ENCODE measurements at regions not wholly inside any gene's neighbourhood (a gene's known extent, or its start where the extent isn't known, plus 50 kb on each side); places are given as distances from the start of the nearest gene placed in this dataset.

- ChIA-PET CTCF (no interaction called here), RAD21 (ENCODE audit: unreplicated experiment) (no interaction called here), SMC1A (ENCODE audit: uncharacterized antibody, unreplicated experiment) (no interaction called here), POLR2A (no interaction called here)
- H3K4me3 ChIP-seq = no peak overlapping the region
- H3K79me2 ChIP-seq (ENCODE audit: control insufficient read depth, insufficient read depth, low read length) = no peaks in the 10 kb centered on the region
- H3K4me1 ChIP-seq (ENCODE audit: control insufficient read depth, insufficient read depth, low read length) = no peaks in the 10 kb centered on the region
- WGBS (ENCODE audit: insufficient coverage, insufficient replicate concordance, low lambda C conversion rate, missing lambda C conversion rate) = 3% methylated on average over 4 of the region's 4 CpGs
- in situ Hi-C loops (cut with MboI) (no loop called here), intact Hi-C loops (cut with micrococcal nuclease; ENCODE audit: unreplicated experiment) (no loop called here)
- H2AFZ ChIP-seq (ENCODE audit: control insufficient read depth, low read depth, low read length) = no peak overlapping the region
- H3K27me3 ChIP-seq (replicated peaks in 1 of 2; ENCODE audit: control insufficient read depth in 2 of 2, insufficient read depth in 2 of 2, low read length in 1 of 2) = no peaks in the 10 kb centered on the region
- BruUV-seq (replicated peaks) = no TSS peak
- H3K27ac ChIP-seq (ENCODE audit: control insufficient read depth, insufficient read depth) = no peak overlapping the region
- TF ChIP-seq SRF (IDR thresholded peaks at IDR 0.05; ENCODE audit: low read depth in 2 of 2, low read length in 2 of 2) (no peak), E4F1 (IDR thresholded peaks at IDR 0.05; ENCODE audit: borderline replicate concordance, partially characterized antibody) (no peak), BMI1 (IDR thresholded peaks at IDR 0.05; ENCODE audit: borderline replicate concordance) (no peak), SP1 (IDR thresholded peaks at IDR 0.05; ENCODE audit: low read depth, low read length) (no peak), RBBP5 (conservative IDR thresholded peaks at IDR 0.05) (no peak)
- FAIRE-seq (no peak), DNase-seq (ENCODE audit: low read depth, low spot score) (no peak), ATAC-seq (no peak)
- H3K4me2 ChIP-seq (ENCODE audit: control insufficient read depth, insufficient read depth) = no peak overlapping the region
- no peaks in the 10 kb centered on the region for H3K36me3 ChIP-seq (ENCODE audit: control insufficient read depth in 2 of 2, insufficient read depth in 2 of 2, low read length in 1 of 2)
- H4K20me1 ChIP-seq (ENCODE audit: control insufficient read depth, insufficient read depth) = no peaks in the 10 kb centered on the region
- H3K9ac ChIP-seq (ENCODE audit: control insufficient read depth, insufficient read depth, low read length) = no peak overlapping the region
- H3K9me3 ChIP-seq (replicated peaks; ENCODE audit: control insufficient read depth, insufficient read depth, low read length) = no peaks in the 10 kb centered on the region
Observed at GRCh38 chr5:84693256-84693655, 308.6 kb upstream of the EDIL3 start.

GRCh38 chr5:84688566-84688965 is 303.9 kb upstream of the EDIL3 start:
- RAD21 ChIA-PET (ENCODE audit: unreplicated experiment) = no interaction called here
- in situ Hi-C loops (cut with MboI) (no loop called here), intact Hi-C loops (cut with micrococcal nuclease; ENCODE audit: unreplicated experiment) (no loop called here)
- Histone ChIP-seq H3K27me3 (replicated peaks in 1 of 2; ENCODE audit: control insufficient read depth in 2 of 2, insufficient read depth in 2 of 2, low read length in 1 of 2) (no peaks in the 10 kb centered on the region), H4K20me1 (ENCODE audit: control insufficient read depth, insufficient read depth) (no peaks in the 10 kb centered on the region), H3K27ac (ENCODE audit: control insufficient read depth, insufficient read depth) (no peak overlapping the region), H3K4me2 (ENCODE audit: control insufficient read depth, insufficient read depth) (no peak overlapping the region), H3K36me3 (ENCODE audit: control insufficient read depth in 2 of 2, insufficient read depth in 2 of 2, low read length in 1 of 2) (no peaks in the 10 kb centered on the region), H3K9ac (ENCODE audit: control insufficient read depth, insufficient read depth, low read length) (no peak overlapping the region), H3K4me1 (ENCODE audit: control insufficient read depth, insufficient read depth, low read length) (no peaks in the 10 kb centered on the region), H3K4me3 (no peak overlapping the region), H2AFZ (ENCODE audit: control insufficient read depth, low read depth, low read length) (no peak overlapping the region), H3K79me2 (ENCODE audit: control insufficient read depth, insufficient read depth, low read length) (no peaks in the 10 kb centered on the region), H3K9me3 (replicated peaks; ENCODE audit: control insufficient read depth, insufficient read depth, low read length) (no peaks in the 10 kb centered on the region)
- no peak for DNase-seq (ENCODE audit: low read depth, low spot score)
- FAIRE-seq = no peak
- POLR2A ChIA-PET = no interaction called here
- TF ChIP-seq CEBPZ (IDR thresholded peaks at IDR 0.05; ENCODE audit: low read depth, low read length) (no peak), RAD51 (IDR thresholded peaks at IDR 0.05) (no peak), SMARCA5 (IDR thresholded peaks at IDR 0.05) (no peak), CREM (IDR thresholded peaks at IDR 0.05; ENCODE audit: low read depth) (no peak), DPF2 (IDR thresholded peaks at IDR 0.05) (no peak), STAT3 (IDR thresholded peaks at IDR 0.05; ENCODE audit: low read depth, low read length) (no peak), IKZF2 (IDR thresholded peaks at IDR 0.05) (peak; percentile 22 to 23; a peak in 2 of 4 replicates)
- WGBS (ENCODE audit: insufficient coverage, insufficient replicate concordance, low lambda C conversion rate, missing lambda C conversion rate) = 0% methylated on average over 3 of the region's 3 CpGs
- BruUV-seq (replicated peaks) = no TSS peak
- peak; percentile 53 for ATAC-seq
- SMC1A ChIA-PET (ENCODE audit: uncharacterized antibody, unreplicated experiment) = no interaction called here
- CTCF ChIA-PET = no interaction called here
